Neural progenitor cell (in vitro differentiated cells): ENCODE measurements at regions not wholly inside any gene's neighbourhood (a gene's known extent, or its start where the extent isn't known, plus 50 kb on each side); places are given as distances from the start of the nearest gene placed in this dataset.

ENCODE experiments used
- CTCF ChIP-seq: fragments of 200-600 bp; sonication (generic); IDR thresholded peaks from 2 replicates; pipeline ENCODE4 v1.5.1; 2017; ENCODE audit warnings: antibody characterized with exemption, mild to moderate bottlenecking
- EZH2 ChIP-seq: fragments of 200-600 bp; sonication (generic); IDR thresholded peaks from 2 replicates; pipeline ENCODE4 v1.6.1; 2017; ENCODE audit warnings: antibody characterized with exemption, mild to moderate bottlenecking, moderate library complexity
- EZH2phosphoT487 ChIP-seq: fragments of 200-600 bp; sonication (generic); IDR thresholded peaks from 2 replicates; pipeline ENCODE4 v1.6.1; 2017; ENCODE audit warnings: antibody characterized with exemption

GRCh38 chr18:60563082-60563481 is 190.5 kb upstream of the MC4R start:
- TF ChIP-seq CTCF = no peak
- TF ChIP-seq EZH2 = no peak
- no peak for TF ChIP-seq EZH2phosphoT487
